ENCODE measurements at regions not wholly inside any gene's neighbourhood (a gene's known extent, or its start where the extent isn't known, plus 50 kb on each side); places are given as distances from the start of the nearest gene placed in this dataset.

DNA sequence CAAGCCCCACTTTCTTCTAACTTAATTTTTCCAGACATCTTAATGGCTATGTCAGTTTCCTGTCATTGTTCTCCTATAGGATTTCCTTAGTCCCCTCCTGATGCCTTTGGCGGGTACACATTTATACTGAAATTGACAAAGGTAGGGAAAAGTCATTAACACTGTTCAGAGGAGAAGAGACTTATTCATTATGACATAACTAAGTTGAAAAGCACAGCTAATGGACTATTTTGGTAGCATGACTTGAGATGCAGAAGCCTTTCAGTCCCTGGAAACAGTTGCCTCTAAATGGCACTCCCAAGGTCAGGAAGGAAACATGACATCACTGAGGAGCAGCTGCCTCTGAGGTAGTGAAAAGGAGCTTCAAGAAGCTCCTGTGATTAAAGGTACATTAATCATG, 317.5 kb upstream of the KITLG start:
- TF ChIP-seq, protein P1, sequence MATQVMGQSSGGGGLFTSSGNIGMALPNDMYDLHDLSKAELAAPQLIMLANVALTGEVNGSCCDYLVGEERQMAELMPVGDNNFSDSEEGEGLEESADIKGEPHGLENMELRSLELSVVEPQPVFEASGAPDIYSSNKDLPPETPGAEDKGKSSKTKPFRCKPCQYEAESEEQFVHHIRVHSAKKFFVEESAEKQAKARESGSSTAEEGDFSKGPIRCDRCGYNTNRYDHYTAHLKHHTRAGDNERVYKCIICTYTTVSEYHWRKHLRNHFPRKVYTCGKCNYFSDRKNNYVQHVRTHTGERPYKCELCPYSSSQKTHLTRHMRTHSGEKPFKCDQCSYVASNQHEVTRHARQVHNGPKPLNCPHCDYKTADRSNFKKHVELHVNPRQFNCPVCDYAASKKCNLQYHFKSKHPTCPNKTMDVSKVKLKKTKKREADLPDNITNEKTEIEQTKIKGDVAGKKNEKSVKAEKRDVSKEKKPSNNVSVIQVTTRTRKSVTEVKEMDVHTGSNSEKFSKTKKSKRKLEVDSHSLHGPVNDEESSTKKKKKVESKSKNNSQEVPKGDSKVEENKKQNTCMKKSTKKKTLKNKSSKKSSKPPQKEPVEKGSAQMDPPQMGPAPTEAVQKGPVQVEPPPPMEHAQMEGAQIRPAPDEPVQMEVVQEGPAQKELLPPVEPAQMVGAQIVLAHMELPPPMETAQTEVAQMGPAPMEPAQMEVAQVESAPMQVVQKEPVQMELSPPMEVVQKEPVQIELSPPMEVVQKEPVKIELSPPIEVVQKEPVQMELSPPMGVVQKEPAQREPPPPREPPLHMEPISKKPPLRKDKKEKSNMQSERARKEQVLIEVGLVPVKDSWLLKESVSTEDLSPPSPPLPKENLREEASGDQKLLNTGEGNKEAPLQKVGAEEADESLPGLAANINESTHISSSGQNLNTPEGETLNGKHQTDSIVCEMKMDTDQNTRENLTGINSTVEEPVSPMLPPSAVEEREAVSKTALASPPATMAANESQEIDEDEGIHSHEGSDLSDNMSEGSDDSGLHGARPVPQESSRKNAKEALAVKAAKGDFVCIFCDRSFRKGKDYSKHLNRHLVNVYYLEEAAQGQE (IDR thresholded peaks at IDR 0.05; ENCODE audit: low read depth, low read length): no peak
- TF ChIP-seq, protein P2, sequence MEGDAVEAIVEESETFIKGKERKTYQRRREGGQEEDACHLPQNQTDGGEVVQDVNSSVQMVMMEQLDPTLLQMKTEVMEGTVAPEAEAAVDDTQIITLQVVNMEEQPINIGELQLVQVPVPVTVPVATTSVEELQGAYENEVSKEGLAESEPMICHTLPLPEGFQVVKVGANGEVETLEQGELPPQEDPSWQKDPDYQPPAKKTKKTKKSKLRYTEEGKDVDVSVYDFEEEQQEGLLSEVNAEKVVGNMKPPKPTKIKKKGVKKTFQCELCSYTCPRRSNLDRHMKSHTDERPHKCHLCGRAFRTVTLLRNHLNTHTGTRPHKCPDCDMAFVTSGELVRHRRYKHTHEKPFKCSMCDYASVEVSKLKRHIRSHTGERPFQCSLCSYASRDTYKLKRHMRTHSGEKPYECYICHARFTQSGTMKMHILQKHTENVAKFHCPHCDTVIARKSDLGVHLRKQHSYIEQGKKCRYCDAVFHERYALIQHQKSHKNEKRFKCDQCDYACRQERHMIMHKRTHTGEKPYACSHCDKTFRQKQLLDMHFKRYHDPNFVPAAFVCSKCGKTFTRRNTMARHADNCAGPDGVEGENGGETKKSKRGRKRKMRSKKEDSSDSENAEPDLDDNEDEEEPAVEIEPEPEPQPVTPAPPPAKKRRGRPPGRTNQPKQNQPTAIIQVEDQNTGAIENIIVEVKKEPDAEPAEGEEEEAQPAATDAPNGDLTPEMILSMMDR (IDR thresholded peaks at IDR 0.05): no peak
- no peak for TF ChIP-seq FOXM1 (IDR thresholded peaks at IDR 0.05; ENCODE audit: low read depth)
- no peak for TF ChIP-seq TAF1 (IDR thresholded peaks at IDR 0.05; ENCODE audit: borderline replicate concordance, low read depth, low read length)
- TF ChIP-seq EP300 (IDR thresholded peaks at IDR 0.05; ENCODE audit: borderline replicate concordance in 1 of 2, low read depth in 1 of 2, low read length in 1 of 2): no peak
- no peak for TF ChIP-seq JUND (IDR thresholded peaks at IDR 0.05)
- no peak for TF ChIP-seq POLR2AphosphoS5 (IDR thresholded peaks at IDR 0.05; ENCODE audit: low read depth, low read length)
- no peak for TF ChIP-seq EZH2phosphoT487 (IDR thresholded peaks at IDR 0.05; ENCODE audit: borderline replicate concordance, low read depth)
- TF ChIP-seq, protein P3, sequence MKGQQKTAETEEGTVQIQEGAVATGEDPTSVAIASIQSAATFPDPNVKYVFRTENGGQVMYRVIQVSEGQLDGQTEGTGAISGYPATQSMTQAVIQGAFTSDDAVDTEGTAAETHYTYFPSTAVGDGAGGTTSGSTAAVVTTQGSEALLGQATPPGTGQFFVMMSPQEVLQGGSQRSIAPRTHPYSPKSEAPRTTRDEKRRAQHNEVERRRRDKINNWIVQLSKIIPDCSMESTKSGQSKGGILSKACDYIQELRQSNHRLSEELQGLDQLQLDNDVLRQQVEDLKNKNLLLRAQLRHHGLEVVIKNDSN (IDR thresholded peaks at IDR 0.05; ENCODE audit: borderline replicate concordance, low read depth): no peak
